GM23248 (cell line): ENCODE measurements at regions not wholly inside any gene's neighbourhood (a gene's known extent, or its start where the extent isn't known, plus 50 kb on each side); places are given as distances from the start of the nearest gene placed in this dataset.

Experiments used
- DNase-seq: peaks from one replicate; pipeline ENCODE4 v3.0.0-alpha.2; 2015
- H2AFZ ChIP-seq: fragments of 200-600 bp; sonication (generic); 2 replicates; pipeline ENCODE4 v1.6.1; 2016; ENCODE audit warnings: antibody characterized with exemption
- H3F3A ChIP-seq: fragments of 200-600 bp; sonication (generic); 2 replicates; pipeline ENCODE4 v1.6.1; 2016; ENCODE audit warnings: mild to moderate bottlenecking, antibody characterized with exemption, mixed run types; ENCODE audit not compliant: insufficient read depth
- H3K27ac ChIP-seq: fragments of 200-600 bp; sonication (generic); 2 replicates; pipeline ENCODE4 v1.5.1; 2016; ENCODE audit warnings: mild to moderate bottlenecking
- H3K27me3 ChIP-seq: fragments of 200-600 bp; sonication (generic); replicated peaks from 2 replicates; pipeline ENCODE4 v1.6.1; 2016; ENCODE audit warnings: mild to moderate bottlenecking; ENCODE audit not compliant: insufficient read depth
- H3K36me3 ChIP-seq: fragments of 200-600 bp; sonication (generic); 2 replicates; pipeline ENCODE4 v1.6.1; 2016; ENCODE audit warnings: low read depth, mild to moderate bottlenecking
- H3K4me1 ChIP-seq: fragments of 200-600 bp; sonication (generic); 2 replicates; pipeline ENCODE4 v1.6.1; 2016; ENCODE audit warnings: mild to moderate bottlenecking; ENCODE audit not compliant: insufficient read depth
- H3K4me2 ChIP-seq: fragments of 200-600 bp; sonication (generic); one replicate; pipeline ENCODE4 v1.6.1; 2016; ENCODE audit warnings: mild to moderate bottlenecking; ENCODE audit not compliant: unreplicated experiment
- H3K4me3 ChIP-seq: fragments of 200-600 bp; sonication (generic); 2 replicates; pipeline ENCODE4 v1.5.1; 2016; ENCODE audit warnings: mild to moderate bottlenecking
- H3K79me2 ChIP-seq: fragments of 200-600 bp; sonication (generic); 2 replicates; pipeline ENCODE4 v1.6.1; 2016; ENCODE audit warnings: mild to moderate bottlenecking; ENCODE audit not compliant: insufficient read depth
- H3K9ac ChIP-seq: fragments of 200-600 bp; sonication (generic); 2 replicates; pipeline ENCODE4 v1.6.1; 2016; ENCODE audit warnings: mild to moderate bottlenecking
- H3K9me2 ChIP-seq: fragments of 200-600 bp; sonication (generic); 2 replicates; pipeline ENCODE4 v1.6.1; 2016; ENCODE audit warnings: mixed run types, mild to moderate bottlenecking, moderate library complexity; ENCODE audit not compliant: insufficient read depth
- H3K9me3 ChIP-seq: fragments of 200-600 bp; sonication (generic); one replicate; pipeline ENCODE4 v1.6.1; 2017; ENCODE audit warnings: low read depth
- H4K20me1 ChIP-seq: fragments of 200-600 bp; sonication (generic); 2 replicates; pipeline ENCODE4 v1.6.0; 2016; ENCODE audit not compliant: insufficient read depth
- EZH2 ChIP-seq: fragments of 200-600 bp; sonication (generic); IDR thresholded peaks from 2 replicates; pipeline ENCODE4 v1.6.1; 2018; ENCODE audit warnings: antibody characterized with exemption, mild to moderate bottlenecking; ENCODE audit not compliant: insufficient read depth, poor library complexity, severe bottlenecking
- EZH2phosphoT487 ChIP-seq: fragments of 200-600 bp; sonication (generic); IDR thresholded peaks from 2 replicates; pipeline ENCODE4 v1.6.1; 2018; ENCODE audit warnings: antibody characterized with exemption, moderate library complexity, mild to moderate bottlenecking, low read depth; ENCODE audit not compliant: insufficient read depth
- WGBS, 2 experiments: methylation state at CpG; one replicate each; pipeline ENCODE4 v1.1.6; 2015 to 2017; ENCODE audit warnings: low lambda C conversion rate in 2 of 2, low coverage in 1 of 2; ENCODE audit errors: missing lambda C conversion rate in 2 of 2; 5-methylcytosine and 5-hydroxymethylcytosine counted together
- in situ Hi-C: fragments of 300-500 bp; cut with MboI; formaldehyde crosslinking; loops from 2 replicates; pipeline ENCODE4 v1.15.0; 2020

GRCh38 chr13:80259159-80259558, 81.8 kb downstream of the SPRY2 start:
- H3K79me2 ChIP-seq: no peaks in the 10 kb centered on the region
- H3K36me3 ChIP-seq: no peaks in the 10 kb centered on the region
- no peaks in the 10 kb centered on the region for H3K9me2 ChIP-seq
- no peak overlapping the region for H3K27ac ChIP-seq
- 79 to 83% methylated on average over 1 of the region's 1 CpG for WGBS, 2 experiments
- H3K4me2 ChIP-seq: no peak overlapping the region
- TF ChIP-seq EZH2 (no peak), EZH2phosphoT487 (no peak)
- H2AFZ ChIP-seq: no peak overlapping the region
- H3K4me3 ChIP-seq: no peak overlapping the region
- H4K20me1 ChIP-seq: no peaks in the 10 kb centered on the region
- H3K4me1 ChIP-seq: no peaks in the 10 kb centered on the region
- H3K9ac ChIP-seq: no peak overlapping the region
- H3K9me3 ChIP-seq: no peaks in the 10 kb centered on the region
- in situ Hi-C loops: no loop called here
- no peak for DNase-seq
- no peaks in the 10 kb centered on the region for H3F3A ChIP-seq
- H3K27me3 ChIP-seq: no peaks in the 10 kb centered on the region

GRCh38 chr13:80256352-80256932, 84.5 kb downstream of the SPRY2 start:
- no peak overlapping the region for H3K9ac ChIP-seq
- no peaks in the 10 kb centered on the region for H3K9me2 ChIP-seq
- in situ Hi-C loops: no loop called here
- no peaks in the 10 kb centered on the region for H3F3A ChIP-seq
- no peaks in the 10 kb centered on the region for H3K36me3 ChIP-seq
- H3K4me3 ChIP-seq: no peak overlapping the region
- WGBS, 2 experiments: 87 to 89% methylated on average over 7 of the region's 7 CpGs
- no peaks in the 10 kb centered on the region for H3K27me3 ChIP-seq
- H2AFZ ChIP-seq: no peak overlapping the region
- no peak for DNase-seq
- H3K27ac ChIP-seq: no peak overlapping the region
- H3K9me3 ChIP-seq: no peaks in the 10 kb centered on the region
- H3K4me1 ChIP-seq: no peaks in the 10 kb centered on the region
- TF ChIP-seq EZH2 (no peak), EZH2phosphoT487 (no peak)
- no peak overlapping the region for H3K4me2 ChIP-seq
- no peaks in the 10 kb centered on the region for H3K79me2 ChIP-seq
- no peaks in the 10 kb centered on the region for H4K20me1 ChIP-seq

DNA sequence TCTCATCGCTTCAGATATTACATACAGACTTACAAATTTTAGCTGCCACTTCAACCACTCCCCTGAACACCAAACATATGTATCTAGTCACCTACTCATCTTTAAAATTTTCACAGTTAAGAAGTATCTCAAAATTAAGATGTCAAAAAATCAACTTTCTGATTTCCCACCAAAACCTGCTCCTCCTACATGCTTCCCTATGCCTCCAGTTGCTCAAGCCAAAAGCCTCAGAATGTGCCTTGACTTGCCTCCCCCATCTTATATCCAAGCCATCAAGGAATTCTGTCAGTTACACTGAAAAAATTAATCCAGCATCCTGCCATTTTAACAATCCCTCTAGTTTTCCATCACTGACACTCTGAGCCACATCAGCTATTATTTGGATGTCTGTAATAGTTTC, 85.0 kb downstream of the SPRY2 start:
- Histone ChIP-seq H3K79me2 (no peaks in the 10 kb centered on the region), H2AFZ (no peak overlapping the region), H3F3A (no peaks in the 10 kb centered on the region), H3K4me3 (no peak overlapping the region), H3K9me2 (no peaks in the 10 kb centered on the region), H3K27ac (no peak overlapping the region), H3K9me3 (no peaks in the 10 kb centered on the region), H3K27me3 (no peaks in the 10 kb centered on the region), H3K4me1 (no peaks in the 10 kb centered on the region), H3K4me2 (no peak overlapping the region), H3K9ac (no peak overlapping the region), H4K20me1 (no peaks in the 10 kb centered on the region), H3K36me3 (no peaks in the 10 kb centered on the region)
- no peak for DNase-seq
- in situ Hi-C loops: no loop called here
- TF ChIP-seq EZH2phosphoT487 (no peak), EZH2 (no peak)
- 92 to 100% methylated on average over 1 of the region's 1 CpG for WGBS, 2 experiments

DNA sequence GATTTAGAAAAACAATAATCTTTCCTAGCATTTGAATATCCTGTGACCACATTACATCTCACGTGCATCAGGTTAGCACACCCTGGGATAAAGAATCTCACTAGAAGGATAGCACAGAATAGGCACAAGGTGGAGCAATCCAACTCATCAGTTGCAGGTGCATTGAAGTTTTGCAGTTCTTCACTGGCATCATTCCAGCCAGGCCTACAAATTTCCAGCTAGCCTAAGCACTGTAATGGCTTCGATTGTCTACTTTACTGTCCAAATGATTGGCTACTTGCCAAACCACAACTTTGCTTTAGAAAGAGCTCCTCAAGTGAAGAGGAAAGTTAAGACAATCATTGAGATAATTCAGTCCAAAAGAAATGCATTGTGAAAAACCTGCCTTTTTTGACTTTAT, 89.5 kb downstream of the SPRY2 start:
- in situ Hi-C loops: no loop called here

More for the DNA sequence above, 89.5 kb downstream of the SPRY2 start:
- Histone ChIP-seq H3K4me1 (peaks cover 17% of the 10 kb centered on the region; the same call in 1 of the 2 replicates), H4K20me1 (no peaks in the 10 kb centered on the region), H3K79me2 (no peaks in the 10 kb centered on the region), H3K4me2 (no peak overlapping the region), H3K9me2 (no peaks in the 10 kb centered on the region), H3F3A (no peaks in the 10 kb centered on the region), H3K9ac (no peak overlapping the region), H3K27me3 (no peaks in the 10 kb centered on the region), H3K36me3 (no peaks in the 10 kb centered on the region), H2AFZ (no peak overlapping the region), H3K27ac (no peak overlapping the region), H3K4me3 (no peak overlapping the region), H3K9me3 (no peaks in the 10 kb centered on the region)
- TF ChIP-seq EZH2phosphoT487 (no peak), EZH2 (no peak)
- peak; percentile 17 for DNase-seq
- WGBS, 2 experiments: 59 to 75% methylated on average over 2 of the region's 2 CpGs
